GM23338 (cell line): ENCODE measurements at regions not wholly inside any gene's neighbourhood (a gene's known extent, or its start where the extent isn't known, plus 50 kb on each side); places are given as distances from the start of the nearest gene placed in this dataset.

Experiments used
- EZH2 ChIP-seq: fragments of 200-600 bp; sonication (generic); IDR thresholded peaks from one replicate; pipeline ENCODE4 v1.8.0; 2017; ENCODE audit warnings: antibody characterized with exemption, mild to moderate bottlenecking, low read depth; ENCODE audit not compliant: unreplicated experiment
- TF ChIP-seq, protein P1 (sequence below): fragments of 250-450 bp; sonication (Bioruptor Pico); IDR thresholded peaks from 2 replicates; pipeline ENCODE4 v1.5.0; 2020; ENCODE audit warnings: mild to moderate bottlenecking, moderate library complexity
- TF ChIP-seq, protein P2 (sequence below), 2 experiments: fragments of 200-600 bp in 1 of 2; sonication (generic) in 1 of 2; conservative IDR thresholded peaks; 2 replicates each; pipeline versions ENCODE4 v1.5.1 to v1.6.1; 2016 to 2017; ENCODE audit warnings: antibody characterized with exemption in 2 of 2, low read depth in 2 of 2, mild to moderate bottlenecking in 2 of 2, moderate library complexity in 1 of 2

DNA sequence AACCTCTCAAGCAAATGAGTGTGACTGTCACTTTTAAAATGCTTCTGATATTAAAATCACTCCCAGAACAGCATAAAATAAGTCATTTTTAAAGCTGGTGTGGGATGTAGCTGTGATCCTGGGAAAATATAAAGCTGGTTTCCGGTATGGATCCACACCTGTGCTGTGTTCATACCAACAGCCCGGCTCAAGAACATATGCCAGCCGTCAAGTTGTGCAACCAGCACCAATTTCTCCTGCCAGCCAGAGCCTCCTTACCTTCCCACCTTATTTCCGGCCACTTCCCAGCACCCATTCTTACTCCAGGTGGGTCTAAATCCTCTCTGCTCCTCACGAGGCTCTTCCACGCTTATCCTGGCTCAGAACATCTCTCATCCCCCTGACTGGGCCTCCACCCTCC lies 50.9 kb upstream of the RPS6KA2 start (continued):
- TF ChIP-seq EZH2, result no peak
- TF ChIP-seq, protein P1, sequence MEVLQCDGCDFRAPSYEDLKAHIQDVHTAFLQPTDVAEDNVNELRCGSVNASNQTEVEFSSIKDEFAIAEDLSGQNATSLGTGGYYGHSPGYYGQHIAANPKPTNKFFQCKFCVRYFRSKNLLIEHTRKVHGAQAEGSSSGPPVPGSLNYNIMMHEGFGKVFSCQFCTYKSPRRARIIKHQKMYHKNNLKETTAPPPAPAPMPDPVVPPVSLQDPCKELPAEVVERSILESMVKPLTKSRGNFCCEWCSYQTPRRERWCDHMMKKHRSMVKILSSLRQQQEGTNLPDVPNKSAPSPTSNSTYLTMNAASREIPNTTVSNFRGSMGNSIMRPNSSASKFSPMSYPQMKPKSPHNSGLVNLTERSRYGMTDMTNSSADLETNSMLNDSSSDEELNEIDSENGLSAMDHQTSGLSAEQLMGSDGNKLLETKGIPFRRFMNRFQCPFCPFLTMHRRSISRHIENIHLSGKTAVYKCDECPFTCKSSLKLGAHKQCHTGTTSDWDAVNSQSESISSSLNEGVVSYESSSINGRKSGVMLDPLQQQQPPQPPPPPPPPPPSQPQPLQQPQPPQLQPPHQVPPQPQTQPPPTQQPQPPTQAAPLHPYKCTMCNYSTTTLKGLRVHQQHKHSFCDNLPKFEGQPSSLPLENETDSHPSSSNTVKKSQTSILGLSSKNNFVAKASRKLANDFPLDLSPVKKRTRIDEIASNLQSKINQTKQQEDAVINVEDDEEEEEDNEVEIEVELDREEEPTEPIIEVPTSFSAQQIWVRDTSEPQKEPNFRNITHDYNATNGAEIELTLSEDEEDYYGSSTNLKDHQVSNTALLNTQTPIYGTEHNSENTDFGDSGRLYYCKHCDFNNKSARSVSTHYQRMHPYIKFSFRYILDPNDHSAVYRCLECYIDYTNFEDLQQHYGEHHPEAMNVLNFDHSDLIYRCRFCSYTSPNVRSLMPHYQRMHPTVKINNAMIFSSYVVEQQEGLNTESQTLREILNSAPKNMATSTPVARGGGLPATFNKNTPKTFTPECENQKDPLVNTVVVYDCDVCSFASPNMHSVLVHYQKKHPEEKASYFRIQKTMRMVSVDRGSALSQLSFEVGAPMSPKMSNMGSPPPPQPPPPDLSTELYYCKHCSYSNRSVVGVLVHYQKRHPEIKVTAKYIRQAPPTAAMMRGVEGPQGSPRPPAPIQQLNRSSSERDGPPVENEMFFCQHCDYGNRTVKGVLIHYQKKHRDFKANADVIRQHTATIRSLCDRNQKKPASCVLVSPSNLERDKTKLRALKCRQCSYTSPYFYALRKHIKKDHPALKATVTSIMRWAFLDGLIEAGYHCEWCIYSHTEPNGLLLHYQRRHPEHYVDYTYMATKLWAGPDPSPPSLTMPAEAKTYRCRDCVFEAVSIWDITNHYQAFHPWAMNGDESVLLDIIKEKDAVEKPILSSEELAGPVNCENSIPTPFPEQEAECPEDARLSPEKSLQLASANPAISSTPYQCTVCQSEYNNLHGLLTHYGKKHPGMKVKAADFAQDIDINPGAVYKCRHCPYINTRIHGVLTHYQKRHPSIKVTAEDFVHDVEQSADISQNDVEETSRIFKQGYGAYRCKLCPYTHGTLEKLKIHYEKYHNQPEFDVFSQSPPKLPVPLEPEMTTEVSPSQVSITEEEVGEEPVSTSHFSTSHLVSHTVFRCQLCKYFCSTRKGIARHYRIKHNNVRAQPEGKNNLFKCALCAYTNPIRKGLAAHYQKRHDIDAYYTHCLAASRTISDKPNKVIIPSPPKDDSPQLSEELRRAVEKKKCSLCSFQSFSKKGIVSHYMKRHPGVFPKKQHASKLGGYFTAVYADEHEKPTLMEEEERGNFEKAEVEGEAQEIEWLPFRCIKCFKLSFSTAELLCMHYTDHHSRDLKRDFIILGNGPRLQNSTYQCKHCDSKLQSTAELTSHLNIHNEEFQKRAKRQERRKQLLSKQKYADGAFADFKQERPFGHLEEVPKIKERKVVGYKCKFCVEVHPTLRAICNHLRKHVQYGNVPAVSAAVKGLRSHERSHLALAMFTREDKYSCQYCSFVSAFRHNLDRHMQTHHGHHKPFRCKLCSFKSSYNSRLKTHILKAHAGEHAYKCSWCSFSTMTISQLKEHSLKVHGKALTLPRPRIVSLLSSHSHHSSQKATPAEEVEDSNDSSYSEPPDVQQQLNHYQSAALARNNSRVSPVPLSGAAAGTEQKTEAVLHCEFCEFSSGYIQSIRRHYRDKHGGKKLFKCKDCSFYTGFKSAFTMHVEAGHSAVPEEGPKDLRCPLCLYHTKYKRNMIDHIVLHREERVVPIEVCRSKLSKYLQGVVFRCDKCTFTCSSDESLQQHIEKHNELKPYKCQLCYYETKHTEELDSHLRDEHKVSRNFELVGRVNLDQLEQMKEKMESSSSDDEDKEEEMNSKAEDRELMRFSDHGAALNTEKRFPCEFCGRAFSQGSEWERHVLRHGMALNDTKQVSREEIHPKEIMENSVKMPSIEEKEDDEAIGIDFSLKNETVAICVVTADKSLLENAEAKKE (CRISPR knock-in tag), result no peak
- TF ChIP-seq, protein P2, sequence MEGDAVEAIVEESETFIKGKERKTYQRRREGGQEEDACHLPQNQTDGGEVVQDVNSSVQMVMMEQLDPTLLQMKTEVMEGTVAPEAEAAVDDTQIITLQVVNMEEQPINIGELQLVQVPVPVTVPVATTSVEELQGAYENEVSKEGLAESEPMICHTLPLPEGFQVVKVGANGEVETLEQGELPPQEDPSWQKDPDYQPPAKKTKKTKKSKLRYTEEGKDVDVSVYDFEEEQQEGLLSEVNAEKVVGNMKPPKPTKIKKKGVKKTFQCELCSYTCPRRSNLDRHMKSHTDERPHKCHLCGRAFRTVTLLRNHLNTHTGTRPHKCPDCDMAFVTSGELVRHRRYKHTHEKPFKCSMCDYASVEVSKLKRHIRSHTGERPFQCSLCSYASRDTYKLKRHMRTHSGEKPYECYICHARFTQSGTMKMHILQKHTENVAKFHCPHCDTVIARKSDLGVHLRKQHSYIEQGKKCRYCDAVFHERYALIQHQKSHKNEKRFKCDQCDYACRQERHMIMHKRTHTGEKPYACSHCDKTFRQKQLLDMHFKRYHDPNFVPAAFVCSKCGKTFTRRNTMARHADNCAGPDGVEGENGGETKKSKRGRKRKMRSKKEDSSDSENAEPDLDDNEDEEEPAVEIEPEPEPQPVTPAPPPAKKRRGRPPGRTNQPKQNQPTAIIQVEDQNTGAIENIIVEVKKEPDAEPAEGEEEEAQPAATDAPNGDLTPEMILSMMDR (conservative IDR thresholded peaks at IDR 0.05; ENCODE audit: low read depth in 2 of 2), result no peak
